Keratinocyte (primary cell): ENCODE measurements at regions not wholly inside any gene's neighbourhood (a gene's known extent, or its start where the extent isn't known, plus 50 kb on each side); places are given as distances from the start of the nearest gene placed in this dataset.

Source experiments
- DNase-seq: peaks from one replicate; pipeline ENCODE4 v3.0.0-alpha.2; 2011; ENCODE audit warnings: low read depth, missing footprints, low spot score
- FAIRE-seq: peaks from 2 replicates; lab custom pipeline; 2011; peaks lifted over from hg19 to GRCh38; lab: Jason Lieb, UNC
- H2AFZ ChIP-seq: 2 replicates; pipeline ENCODE4 v1.6.0; 2012; ENCODE audit warnings: low read length, control low read depth, inconsistent platforms; ENCODE audit not compliant: control insufficient read depth
- H3K27ac ChIP-seq: 2 replicates; pipeline ENCODE4 v1.5.1; 2011; ENCODE audit warnings: low read length; ENCODE audit not compliant: control insufficient read depth, insufficient read depth
- H3K27me3 ChIP-seq: 3 replicates; pipeline ENCODE4 v1.6.0; 2011; ENCODE audit warnings: low read length; ENCODE audit not compliant: control insufficient read depth, insufficient read depth; ENCODE audit errors: extremely low read depth
- H3K36me3 ChIP-seq, 2 experiments: 2 replicates in 1 of 2; 3 replicates in 1 of 2; pipeline ENCODE4 v1.5.1; 2011; ENCODE audit warnings: low read length in 2 of 2, mild to moderate bottlenecking in 1 of 2; ENCODE audit not compliant: control insufficient read depth in 2 of 2, insufficient read depth in 2 of 2; ENCODE audit errors: extremely low read depth in 1 of 2
- H3K4me1 ChIP-seq: 3 replicates; pipeline ENCODE4 v1.5.1; 2011; ENCODE audit warnings: low read length; ENCODE audit not compliant: control insufficient read depth, insufficient read depth; ENCODE audit errors: extremely low read depth
- H3K4me2 ChIP-seq: 3 replicates; pipeline ENCODE4 v1.6.0; 2011; ENCODE audit warnings: low read depth, low read length; ENCODE audit not compliant: control insufficient read depth, insufficient read depth; ENCODE audit errors: extremely low read depth
- H3K4me3 ChIP-seq, 3 experiments: fragments of 200-600 bp in 1 of 3; sonication (generic) in 1 of 3; 2 replicates in 2 of 3; 3 replicates in 1 of 3; pipeline ENCODE4 v1.5.1; 2011 to 2016; ENCODE audit warnings: low read length in 3 of 3, mild to moderate bottlenecking in 3 of 3, control low read depth in 2 of 3, inconsistent platforms in 1 of 3, low read depth in 1 of 3, mixed read lengths in 1 of 3, mixed run types in 1 of 3, moderate library complexity in 1 of 3; ENCODE audit not compliant: control insufficient read depth in 2 of 3, insufficient read depth in 2 of 3; ENCODE audit errors: extremely low read depth in 1 of 3
- H3K79me2 ChIP-seq: 2 replicates; pipeline ENCODE4 v1.6.0; 2012; ENCODE audit warnings: low read length; ENCODE audit not compliant: control insufficient read depth, insufficient read depth
- H3K9ac ChIP-seq: 3 replicates; pipeline ENCODE4 v1.6.0; 2011; ENCODE audit warnings: low read length; ENCODE audit not compliant: control insufficient read depth, insufficient read depth; ENCODE audit errors: extremely low read depth
- H3K9me1 ChIP-seq: 3 replicates; pipeline ENCODE4 v1.6.0; 2011; ENCODE audit warnings: low read length; ENCODE audit not compliant: control insufficient read depth, insufficient read depth; ENCODE audit errors: extremely low read depth
- H3K9me3 ChIP-seq: 2 replicates; pipeline ENCODE4 v1.5.1; 2012; ENCODE audit warnings: low read depth, low read length; ENCODE audit not compliant: control insufficient read depth
- H4K20me1 ChIP-seq: 3 replicates; pipeline ENCODE4 v1.6.0; 2011; ENCODE audit warnings: low read length; ENCODE audit not compliant: control insufficient read depth, insufficient read depth; ENCODE audit errors: extremely low read depth
- CTCF ChIP-seq, 3 experiments: IDR thresholded peaks in 1 of 3; conservative IDR thresholded peaks in 1 of 3; optimal IDR thresholded peaks in 1 of 3; 2 replicates in 2 of 3; 3 replicates in 1 of 3; pipeline versions ENCODE3 to v1.5.1; 2011; ENCODE audit warnings: low read length in 3 of 3, mild to moderate bottlenecking in 3 of 3, moderate library complexity in 2 of 3, control low read depth in 1 of 3, inconsistent platforms in 1 of 3; ENCODE audit not compliant: insufficient read depth in 2 of 3; ENCODE audit errors: extremely low read depth in 1 of 3
- EZH2 ChIP-seq: IDR thresholded peaks from one replicate; pipeline ENCODE4 v1.6.1; 2012; ENCODE audit warnings: inconsistent platforms, mild to moderate bottlenecking, low read length, moderate library complexity
- dilution Hi-C: fragments of 300-500 bp; cut with MboI; formaldehyde crosslinking; loops from one replicate; pipeline ENCODE4 v1.7.0; 2020; ENCODE audit warnings: low sequenced_read_pairs; ENCODE audit not compliant: extremely low pct_ligation_motif_present

GRCh38 chr7:115145512-115145911, 223.6 kb downstream of the MDFIC start:
- no peak overlapping the region for H2AFZ ChIP-seq
- no peaks in the 10 kb centered on the region for H4K20me1 ChIP-seq
- H3K9me1 ChIP-seq = no peaks in the 10 kb centered on the region
- no peaks in the 10 kb centered on the region for H3K36me3 ChIP-seq
- H3K79me2 ChIP-seq = no peaks in the 10 kb centered on the region
- no peak overlapping the region for H3K27ac ChIP-seq
- no peak overlapping the region for H3K4me2 ChIP-seq
- TF ChIP-seq CTCF (optimal IDR thresholded peaks at IDR 0.05 in 1 of 3, IDR thresholded peaks at IDR 0.05 in 1 of 3, conservative IDR thresholded peaks at IDR 0.05 in 1 of 3; ENCODE audit: extremely low read depth in 1 of 3, insufficient read depth in 2 of 3, low read length in 3 of 3) (no peak), EZH2 (no peak)
- no peak for DNase-seq
- no peak overlapping the region for H3K4me3 ChIP-seq
- H3K9ac ChIP-seq = no peak overlapping the region
- no peaks in the 10 kb centered on the region for H3K27me3 ChIP-seq
- FAIRE-seq = no peak
- H3K4me1 ChIP-seq = peaks cover 12% of the 10 kb centered on the region
- H3K9me3 ChIP-seq = no peaks in the 10 kb centered on the region
- dilution Hi-C loops = no loop called here

DNA sequence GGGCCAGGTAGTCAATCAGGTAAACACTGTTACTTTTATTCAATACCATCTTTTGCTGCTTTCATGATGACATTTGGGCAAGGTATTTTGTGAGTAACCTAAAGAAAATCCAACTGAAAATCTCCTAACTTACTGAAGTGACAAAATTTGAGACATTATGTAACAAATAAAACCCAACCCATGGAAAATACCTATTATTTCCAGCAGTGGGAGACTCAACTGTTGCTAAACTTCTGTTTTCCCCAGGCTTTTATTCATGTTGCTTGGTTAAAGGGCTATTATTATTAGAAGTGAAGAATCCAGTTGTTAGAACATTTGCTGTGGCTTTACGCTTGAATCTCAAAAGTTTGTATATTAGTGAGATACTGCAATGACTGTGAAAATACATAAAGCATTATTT, 215.9 kb downstream of the MDFIC start:
- Histone ChIP-seq H3K27me3 (no peaks in the 10 kb centered on the region), H3K27ac (no peak overlapping the region), H3K36me3 (no peaks in the 10 kb centered on the region), H2AFZ (no peak overlapping the region), H4K20me1 (no peaks in the 10 kb centered on the region), H3K4me2 (no peak overlapping the region), H3K79me2 (no peaks in the 10 kb centered on the region), H3K4me3 (no peak overlapping the region), H3K9me3 (no peaks in the 10 kb centered on the region), H3K9ac (no peak overlapping the region), H3K4me1 (peaks cover 5% of the 10 kb centered on the region), H3K9me1 (peaks cover 3% of the 10 kb centered on the region)
- DNase-seq (no peak), FAIRE-seq (no peak)
- TF ChIP-seq CTCF (optimal IDR thresholded peaks at IDR 0.05 in 1 of 3, IDR thresholded peaks at IDR 0.05 in 1 of 3, conservative IDR thresholded peaks at IDR 0.05 in 1 of 3; ENCODE audit: extremely low read depth in 1 of 3, insufficient read depth in 2 of 3, low read length in 3 of 3) (no peak), EZH2 (no peak)
- dilution Hi-C loops = no loop called here
